Right lobe of liver (tissue), 6 donors: ENCODE measurements at regions not wholly inside any gene's neighbourhood (a gene's known extent, or its start where the extent isn't known, plus 50 kb on each side); places are given as distances from the start of the nearest gene placed in this dataset.
A peak's percentile ranks its signal among the peaks of the same experiment; 100 is the strongest.

Experiments
- ATAC-seq, 4 donors: fragments of 200-7000 bp; cut with Tn5 transposase; one replicate each; pipeline ENCODE4 v1.9.1; 2020; ENCODE audit warnings: mild to moderate bottlenecking in 4 of 4, moderate library complexity in 4 of 4
- DNase-seq, 3 donors: peaks; one replicate each; pipeline ENCODE4 v3.0.0-alpha.2; 2020
- H3K27ac ChIP-seq, 3 donors: fragments of 200-600 bp; one replicate each; pipeline ENCODE4 v1.8.0; 2022
- H3K27me3 ChIP-seq, 2 donors: fragments of 200-600 bp; one replicate each; pipeline ENCODE4 v1.8.0; 2022
- H3K36me3 ChIP-seq, 4 donors: fragments of 200-600 bp; sonication (generic) in 1 of 4; one replicate each; pipeline versions ENCODE4 v1.5.1 to v1.8.0; 2017 to 2022; ENCODE audit warnings: control low read depth in 1 of 4
- H3K4me1 ChIP-seq, 4 donors: fragments of 200-600 bp; sonication (generic) in 1 of 4; one replicate each; pipeline versions ENCODE4 v1.5.1 to v1.8.0; 2017 to 2022; ENCODE audit warnings: control low read depth in 1 of 4
- H3K4me3 ChIP-seq, 3 donors: fragments of 200-600 bp; one replicate each; pipeline ENCODE4 v1.8.0; 2022
- H3K9me3 ChIP-seq, 4 donors: fragments of 200-600 bp; sonication (generic) in 1 of 4; one replicate each; pipeline versions ENCODE4 v1.5.1 to v1.8.0; 2017 to 2022; ENCODE audit warnings: control low read depth in 1 of 4
- POLR2A ChIP-seq: fragments of 450-650 bp; IDR thresholded peaks from one replicate; pipeline ENCODE4 v1.6.1; 2017; ENCODE audit warnings: antibody characterized with exemption, mild to moderate bottlenecking
- WGBS: methylation state at CpG from one replicate; pipeline ENCODE4 v1.1.6; 2018; ENCODE audit warnings: low coverage, low lambda C conversion rate; ENCODE audit not compliant: insufficient coverage; ENCODE audit errors: missing lambda C conversion rate; 5-methylcytosine and 5-hydroxymethylcytosine counted together
- intact Hi-C, 2 donors: fragments of 100-400 bp; cut with DNase I; formaldehyde crosslinking; loops; one replicate each; pipeline versions ENCODE4 v1.11.2 to v1.14.1; 2022
- TF ChIP-seq, protein P1 (sequence below), 4 donors: fragments of 200-600 bp in 3 of 4; fragments of 450-650 bp in 1 of 4; IDR thresholded peaks; one replicate each; pipeline versions ENCODE4 v1.5.1 to v1.8.0; 2016 to 2022; ENCODE audit warnings: antibody characterized with exemption in 4 of 4, mild to moderate bottlenecking in 2 of 4
- donor health status: DM: no; HTN: yes; CAD: no.
- donor health status: DM: no; HTN: no; CAD: no.
- donor health status: DM: no; HTN: no; CAD: no.
- donor health status: DM: no; HTN: yes; CAD: no.
- donor health status: DM: no; HTN: yes; CAD: no.

DNA sequence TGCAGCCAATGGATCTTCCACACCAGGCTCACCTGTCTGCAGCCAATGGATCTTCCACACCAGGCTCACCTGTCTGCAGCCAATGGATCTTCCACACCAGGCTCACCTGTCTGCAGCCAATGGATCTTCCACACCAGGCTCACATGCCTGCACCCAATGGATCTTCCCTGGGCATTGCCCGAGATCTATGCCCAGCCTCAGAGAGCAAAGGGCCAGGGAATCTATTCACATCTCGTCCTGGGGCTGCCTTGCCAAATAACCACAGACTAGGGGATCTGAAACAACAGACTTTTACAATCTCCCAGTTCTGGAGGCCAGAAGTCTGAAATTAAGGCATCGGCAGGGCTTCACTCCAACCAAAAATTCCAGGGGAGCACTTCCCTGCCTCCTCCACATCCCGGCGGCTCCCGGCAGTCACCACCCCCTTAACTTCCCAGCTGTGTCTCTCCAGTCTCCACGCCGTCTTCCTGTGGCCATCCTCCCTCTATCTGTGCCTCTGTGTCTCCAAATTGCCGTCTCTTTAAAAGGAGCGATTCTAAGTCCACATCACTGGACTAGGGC is 92.4 kb upstream of the PPP2R2D start:
- intact Hi-C loops, result no loop called here
- ATAC-seq, result no peak
- 84% methylated on average over 8 of the region's 10 CpGs for WGBS

DNA sequence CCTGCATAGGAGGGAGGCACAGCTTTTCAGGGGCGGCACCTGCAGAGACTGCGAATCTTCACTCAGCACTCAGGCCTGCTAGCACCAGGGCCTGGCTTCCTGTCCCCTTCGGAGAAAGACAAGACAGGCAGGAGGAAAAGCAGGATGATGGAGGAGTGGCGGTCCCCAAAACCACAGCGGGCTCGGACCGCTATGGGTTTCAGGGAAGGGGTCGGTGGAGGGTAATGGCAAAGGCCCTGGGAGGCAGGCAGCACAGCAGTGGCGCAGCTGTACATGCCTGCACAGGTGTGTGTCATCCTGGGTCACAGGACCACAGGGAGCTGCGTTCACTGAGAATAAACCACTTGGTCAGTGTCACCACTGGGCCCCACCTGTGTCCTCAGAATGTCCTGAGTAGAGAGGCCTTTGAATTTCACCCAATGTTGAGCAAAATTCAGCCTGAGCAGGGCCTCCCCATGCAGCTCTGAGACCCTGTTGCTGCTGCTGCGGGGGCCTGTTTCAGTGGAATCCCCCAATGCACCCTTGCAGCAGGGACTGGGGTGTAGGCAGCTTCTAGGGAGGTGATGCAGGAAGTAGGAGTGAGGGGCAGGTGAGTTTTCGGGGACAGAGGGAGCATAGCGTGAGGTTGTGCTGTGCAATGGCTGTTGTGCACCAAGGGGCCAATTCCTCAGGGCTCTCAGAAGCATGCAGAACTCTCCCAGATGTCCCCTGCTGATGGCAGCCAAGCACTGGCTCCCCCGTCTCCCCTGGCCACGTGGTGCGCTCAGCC is 90.6 kb upstream of the PPP2R2D start:
- H3K27me3 ChIP-seq, result no peaks in the 10 kb centered on the region
- DNase-seq (peak in 1 of 3 donors; percentile 25), ATAC-seq (no peak)
- no peak overlapping the region for H3K27ac ChIP-seq
- TF ChIP-seq, protein P1, sequence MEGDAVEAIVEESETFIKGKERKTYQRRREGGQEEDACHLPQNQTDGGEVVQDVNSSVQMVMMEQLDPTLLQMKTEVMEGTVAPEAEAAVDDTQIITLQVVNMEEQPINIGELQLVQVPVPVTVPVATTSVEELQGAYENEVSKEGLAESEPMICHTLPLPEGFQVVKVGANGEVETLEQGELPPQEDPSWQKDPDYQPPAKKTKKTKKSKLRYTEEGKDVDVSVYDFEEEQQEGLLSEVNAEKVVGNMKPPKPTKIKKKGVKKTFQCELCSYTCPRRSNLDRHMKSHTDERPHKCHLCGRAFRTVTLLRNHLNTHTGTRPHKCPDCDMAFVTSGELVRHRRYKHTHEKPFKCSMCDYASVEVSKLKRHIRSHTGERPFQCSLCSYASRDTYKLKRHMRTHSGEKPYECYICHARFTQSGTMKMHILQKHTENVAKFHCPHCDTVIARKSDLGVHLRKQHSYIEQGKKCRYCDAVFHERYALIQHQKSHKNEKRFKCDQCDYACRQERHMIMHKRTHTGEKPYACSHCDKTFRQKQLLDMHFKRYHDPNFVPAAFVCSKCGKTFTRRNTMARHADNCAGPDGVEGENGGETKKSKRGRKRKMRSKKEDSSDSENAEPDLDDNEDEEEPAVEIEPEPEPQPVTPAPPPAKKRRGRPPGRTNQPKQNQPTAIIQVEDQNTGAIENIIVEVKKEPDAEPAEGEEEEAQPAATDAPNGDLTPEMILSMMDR (IDR thresholded peaks at IDR 0.05), result no peak
- no peak for TF ChIP-seq POLR2A
- peaks cover 0 to 14% (median 7%) of the 10 kb centered on the region in 4 donors for H3K4me1 ChIP-seq
- H3K36me3 ChIP-seq, result no peaks in the 10 kb centered on the region
- intact Hi-C loops, result loop anchor here in 1 of 2 donors (10.0 kb wide), 1 partner anchor 335 kb away; no protein-coding TSS in a partner anchor
- WGBS, result 100% methylated on average over 2 of the region's 16 CpGs
- no peaks in the 10 kb centered on the region for H3K9me3 ChIP-seq
- no peak overlapping the region for H3K4me3 ChIP-seq

More for the DNA sequence above, 92.4 kb upstream of the PPP2R2D start:
- Histone ChIP-seq H3K9me3 (no peaks in the 10 kb centered on the region), H3K27me3 (no peaks in the 10 kb centered on the region), H3K4me1 (peaks cover 0 to 7% (median under 1%) of the 10 kb centered on the region in 4 donors), H3K27ac (no peak overlapping the region), H3K36me3 (no peaks in the 10 kb centered on the region), H3K4me3 (no peak overlapping the region)
- peak in 1 of 3 donors; percentile 20 for DNase-seq
- TF ChIP-seq, protein P1 (IDR thresholded peaks at IDR 0.05), result no peak
- TF ChIP-seq POLR2A, result no peak

DNA sequence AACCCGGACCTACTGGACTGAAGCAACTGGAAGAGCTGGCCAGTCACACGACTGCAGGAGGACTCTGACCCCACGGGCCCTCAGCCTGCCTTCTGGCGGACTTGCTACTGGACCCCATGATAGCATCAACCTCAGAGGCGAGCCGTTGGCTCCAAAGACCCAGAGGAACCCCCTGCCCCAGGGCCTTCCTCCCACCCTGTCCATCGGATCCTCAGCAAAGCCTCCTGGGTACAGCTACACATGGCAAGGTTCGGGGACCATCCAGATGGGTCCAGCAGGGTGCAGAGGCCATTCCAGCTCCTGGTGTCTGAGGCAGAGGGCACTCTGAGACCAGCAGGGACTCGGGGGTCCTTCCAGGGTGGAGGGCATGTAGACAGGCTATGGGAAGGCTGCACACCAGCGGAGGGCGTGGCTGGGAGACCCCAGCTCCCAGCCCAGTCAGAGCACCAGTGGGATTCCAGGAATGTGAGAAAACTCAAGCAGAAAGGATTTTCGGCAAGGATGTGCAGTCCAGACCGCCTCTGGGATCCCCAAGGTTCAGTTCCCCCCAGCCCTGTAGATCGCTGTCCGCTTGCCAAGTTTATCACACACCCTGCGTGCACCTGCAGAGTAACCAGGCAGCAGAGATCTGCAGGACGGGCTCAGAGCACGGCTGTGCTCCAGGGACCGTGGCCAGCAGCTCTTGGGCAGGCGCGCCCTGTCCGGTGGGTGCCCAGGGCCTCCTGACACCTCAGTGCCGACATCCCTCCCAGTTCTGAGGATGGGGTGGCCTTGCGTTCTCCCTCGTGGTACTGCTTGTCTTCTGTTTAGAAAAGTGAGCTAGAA is 89.8 kb upstream of the PPP2R2D start:
- H3K4me3 ChIP-seq, result no peak overlapping the region
- H3K36me3 ChIP-seq, result no peaks in the 10 kb centered on the region
- no peaks in the 10 kb centered on the region for H3K9me3 ChIP-seq
- peak in 2 of 4 donors; percentile 5 to 8 for ATAC-seq
- TF ChIP-seq, protein P1 (IDR thresholded peaks at IDR 0.05), result no peak
- no peak for TF ChIP-seq POLR2A
- H3K27ac ChIP-seq, result no peak overlapping the region
- H3K4me1 ChIP-seq, result peaks cover 0 to 20% (median 7%) of the 10 kb centered on the region in 4 donors
- intact Hi-C loops, result loop anchor here in 1 of 2 donors (10.0 kb wide), 1 partner anchor 336 kb away; no protein-coding TSS in a partner anchor
- H3K27me3 ChIP-seq, result no peaks in the 10 kb centered on the region
- peak in 1 of 3 donors; percentile 56 for DNase-seq
- WGBS, result 77% methylated on average over 8 of the region's 25 CpGs

DNA sequence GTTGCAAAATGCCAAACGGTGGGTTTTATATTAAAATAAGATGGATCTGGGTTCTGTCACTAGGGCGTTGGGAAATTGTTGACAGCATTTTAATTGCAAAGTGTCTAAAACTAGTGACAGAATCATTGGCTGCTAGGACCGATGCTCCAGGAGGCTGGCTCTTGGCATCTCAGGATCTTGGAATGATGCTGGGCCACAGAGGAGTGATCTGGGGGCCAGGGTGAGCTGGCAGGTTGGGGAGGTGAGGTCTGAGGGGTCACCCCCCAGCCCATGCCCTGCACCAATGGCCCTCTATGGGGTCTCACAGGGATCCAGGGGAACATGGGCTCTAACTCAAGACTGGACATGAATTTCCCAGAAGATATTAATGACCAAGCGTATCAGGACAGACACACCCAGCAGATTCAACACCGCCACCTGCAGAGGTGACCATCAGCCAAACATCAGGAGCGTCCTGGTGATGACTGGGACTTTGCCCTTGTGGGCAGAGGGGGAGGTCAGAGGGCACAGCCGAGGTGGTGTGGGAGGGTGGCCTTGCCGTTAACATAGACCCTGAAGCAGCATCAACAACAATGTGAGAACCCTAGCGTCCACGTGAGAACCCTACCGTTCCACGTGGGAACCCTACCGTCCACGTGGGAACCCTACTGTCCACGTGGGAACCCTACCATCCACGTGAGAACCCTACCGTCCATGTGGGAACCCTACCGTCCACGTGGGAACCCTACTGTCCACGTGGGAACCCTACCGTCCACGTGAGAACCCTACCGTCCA is 89.0 kb upstream of the PPP2R2D start:
- intact Hi-C loops, result loop anchor here in 1 of 2 donors (10.0 kb wide), 1 partner anchor 337 kb away; no protein-coding TSS in a partner anchor
- Histone ChIP-seq H3K9me3 (no peaks in the 10 kb centered on the region), H3K36me3 (no peaks in the 10 kb centered on the region), H3K27ac (no peak overlapping the region), H3K27me3 (no peaks in the 10 kb centered on the region), H3K4me1 (peaks cover 0 to 20% (median 7%) of the 10 kb centered on the region in 4 donors), H3K4me3 (no peak overlapping the region)
- ATAC-seq (no peak), DNase-seq (peak in 1 of 3 donors; percentile 23)
- 87% methylated on average over 8 of the region's 23 CpGs for WGBS
- TF ChIP-seq, protein P1 (IDR thresholded peaks at IDR 0.05), result no peak
- no peak for TF ChIP-seq POLR2A
